ENCODE measurements at regions not wholly inside any gene's neighbourhood (a gene's known extent, or its start where the extent isn't known, plus 50 kb on each side); places are given as distances from the start of the nearest gene placed in this dataset.

DNA sequence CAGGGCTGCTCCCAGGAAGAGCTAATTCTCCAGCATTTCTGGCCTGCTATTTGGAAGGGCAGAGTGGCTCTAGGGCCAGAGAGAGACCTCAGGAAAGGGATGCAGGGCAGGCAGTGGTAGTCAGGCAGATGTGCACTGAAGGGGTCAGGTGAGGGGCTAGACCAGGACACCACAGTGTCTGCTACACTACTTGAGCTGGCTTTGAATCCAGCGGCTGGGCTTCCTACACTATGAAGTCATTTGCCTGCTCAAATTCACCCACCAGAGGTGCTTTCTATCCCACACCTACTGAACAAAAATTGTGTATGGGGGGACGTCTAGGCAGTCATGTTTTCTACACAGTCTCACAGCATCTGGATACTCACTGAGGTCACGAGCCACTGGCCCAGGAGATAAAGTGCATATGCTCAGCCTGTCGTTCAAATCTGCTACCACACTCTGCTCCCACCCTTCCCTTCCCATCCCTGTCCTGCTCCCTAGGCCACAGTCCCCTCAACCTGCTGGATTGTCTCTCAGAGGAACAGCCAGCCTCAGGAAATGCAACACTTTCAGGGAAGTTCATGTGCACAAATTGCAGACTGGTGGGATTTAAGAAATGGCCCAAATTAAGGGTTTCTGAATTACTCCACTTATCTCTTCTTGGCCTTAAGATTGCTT, 49.9 kb upstream of the SLC6A11 start:
- H3F3A ChIP-seq (ENCODE audit: insufficient read depth), result no peaks in the 10 kb centered on the region
- no peaks in the 10 kb centered on the region for H3K4me1 ChIP-seq (ENCODE audit: insufficient read depth)
- 8 to 12% methylated on average over 4 of the region's 4 CpGs for WGBS, 2 experiments (ENCODE audit: low coverage in 1 of 2, low lambda C conversion rate in 2 of 2, missing lambda C conversion rate in 2 of 2)
- H3K9ac ChIP-seq, result no peak overlapping the region
- no peaks in the 10 kb centered on the region for H3K79me2 ChIP-seq (ENCODE audit: insufficient read depth)
- no peak for TF ChIP-seq EZH2phosphoT487 (IDR thresholded peaks at IDR 0.05; ENCODE audit: insufficient read depth, low read depth)
- TF ChIP-seq EZH2 (IDR thresholded peaks at IDR 0.05; ENCODE audit: insufficient read depth, poor library complexity, severe bottlenecking), result no peak
- no peaks in the 10 kb centered on the region for H3K9me3 ChIP-seq (ENCODE audit: low read depth)
- H4K20me1 ChIP-seq (ENCODE audit: insufficient read depth), result no peaks in the 10 kb centered on the region
- H3K27me3 ChIP-seq (replicated peaks; ENCODE audit: insufficient read depth), result peaks cover 14% of the 10 kb centered on the region; the same call in 1 of the 2 replicates
- no peaks in the 10 kb centered on the region for H3K36me3 ChIP-seq (ENCODE audit: low read depth)
- no peak overlapping the region for H3K4me2 ChIP-seq (ENCODE audit: unreplicated experiment)
- no peak for DNase-seq
- H3K9me2 ChIP-seq (ENCODE audit: insufficient read depth), result no peaks in the 10 kb centered on the region
- in situ Hi-C loops (cut with MboI), result loop anchor here (25.0 kb wide), 1 partner anchor 571 kb away; no protein-coding TSS in a partner anchor
- no peak overlapping the region for H2AFZ ChIP-seq
- H3K27ac ChIP-seq, result no peak overlapping the region
- no peak overlapping the region for H3K4me3 ChIP-seq
